IMR-90 (cell line): ENCODE measurements at regions not wholly inside any gene's neighbourhood (a gene's known extent, or its start where the extent isn't known, plus 50 kb on each side); places are given as distances from the start of the nearest gene placed in this dataset.
A peak's percentile ranks its signal among the peaks of the same experiment; 100 is the strongest.

Source experiments
- CTCF ChIP-seq: conservative IDR thresholded peaks from 2 replicates; pipeline ENCODE4 v1.5.1; 2012; ENCODE audit warnings: mild to moderate bottlenecking, low read depth, low read length, improper control_type of control experiment
- MAFK ChIP-seq: IDR thresholded peaks from 2 replicates; pipeline ENCODE4 v1.6.1; 2012; ENCODE audit warnings: low read depth, low read length, improper control_type of control experiment
- MXI1 ChIP-seq: IDR thresholded peaks from 2 replicates; pipeline ENCODE4 v1.6.1; 2012; ENCODE audit warnings: low read depth, mild to moderate bottlenecking, low read length, moderate library complexity, borderline replicate concordance
- POLR2A ChIP-seq: IDR thresholded peaks from 2 replicates; pipeline ENCODE4 v1.6.1; 2012; ENCODE audit warnings: mild to moderate bottlenecking, low read depth, low read length
- RAD21 ChIP-seq: IDR thresholded peaks from 2 replicates; pipeline ENCODE4 v1.6.1; 2012; ENCODE audit warnings: low read length, improper control_type of control experiment
- RCOR1 ChIP-seq: IDR thresholded peaks from 2 replicates; pipeline ENCODE4 v1.6.1; 2012; ENCODE audit warnings: mild to moderate bottlenecking, low read length, improper control_type of control experiment; ENCODE audit not compliant: insufficient replicate concordance
- RFX5 ChIP-seq: IDR thresholded peaks from 2 replicates; pipeline ENCODE4 v1.8.0; 2012; ENCODE audit warnings: low read depth, mild to moderate bottlenecking, low read length, moderate library complexity
- SMC3 ChIP-seq: fragments of 150-350 bp; IDR thresholded peaks from 2 replicates; pipeline ENCODE4 v1.6.1; 2016; ENCODE audit warnings: low read depth, mild to moderate bottlenecking, antibody characterized with exemption, low read length, moderate library complexity

- TF ChIP-seq CTCF (peak; percentile 69), SMC3 (peak; percentile 68), POLR2A (no peak), RAD21 (peak; percentile 71), RCOR1 (no peak), MAFK (no peak), RFX5 (no peak), MXI1 (no peak)
These were observed 469.4 kb upstream of the ROBO2 start for GRCh38 chr3:76570436-76571057.
